HPDE6-E6E7 (cell line): ENCODE measurements at regions not wholly inside any gene's neighbourhood (a gene's known extent, or its start where the extent isn't known, plus 50 kb on each side); places are given as distances from the start of the nearest gene placed in this dataset.
A peak's percentile ranks its signal among the peaks of the same experiment; 100 is the strongest.
"Not testable (repeated sequence)": the region's sequence is repeated elsewhere in the genome, so short reads cannot be mapped to it uniquely, and the experiment has no call there.

ENCODE experiments used
- DNase-seq: peaks from one replicate; pipeline ENCODE4 v3.0.0; 2011; ENCODE audit warnings: missing footprints; ENCODE audit errors: extremely low spot score

DNA sequence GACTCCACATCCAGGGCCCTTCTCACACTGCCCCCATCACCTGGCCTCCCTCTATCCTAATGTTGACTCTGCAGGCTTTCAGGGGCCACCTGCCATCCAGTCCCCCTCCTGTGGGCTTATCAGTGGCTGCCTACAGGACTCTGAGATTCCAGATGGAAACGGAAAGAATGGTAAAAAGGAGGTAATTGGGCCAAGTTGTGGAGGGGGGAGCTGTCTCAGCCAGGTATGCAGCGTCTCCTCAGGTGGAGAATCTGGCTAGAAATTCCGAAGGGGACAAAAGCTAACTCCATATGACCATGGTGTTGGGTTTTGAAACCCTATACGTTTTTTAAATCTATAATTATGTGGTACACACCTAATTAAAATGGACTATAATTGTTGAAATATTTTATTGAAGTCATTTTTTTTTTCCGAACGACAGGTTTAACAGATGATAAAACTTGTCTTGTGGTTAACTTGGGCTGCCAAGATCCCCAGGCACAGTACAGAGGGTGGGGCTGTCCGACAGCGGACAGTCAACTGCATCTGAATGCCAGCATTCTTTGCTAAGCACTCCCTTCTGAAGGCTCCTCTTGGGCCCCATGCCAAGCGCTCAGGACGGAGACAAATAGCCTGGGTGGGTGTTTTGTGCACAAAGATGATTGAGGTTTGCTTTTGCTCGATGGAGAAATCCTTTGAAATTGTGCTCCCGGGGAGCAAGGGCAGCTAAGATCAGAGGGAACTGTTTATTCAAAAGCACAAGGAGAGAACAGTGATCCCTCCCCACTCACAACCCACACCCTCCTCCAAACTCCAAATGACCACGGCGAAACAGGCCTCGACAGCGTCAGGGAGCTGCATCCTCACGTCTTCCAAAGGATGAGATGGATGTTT, 365.6 kb downstream of the BCL11B start:
- peak; percentile 69 for DNase-seq

DNA sequence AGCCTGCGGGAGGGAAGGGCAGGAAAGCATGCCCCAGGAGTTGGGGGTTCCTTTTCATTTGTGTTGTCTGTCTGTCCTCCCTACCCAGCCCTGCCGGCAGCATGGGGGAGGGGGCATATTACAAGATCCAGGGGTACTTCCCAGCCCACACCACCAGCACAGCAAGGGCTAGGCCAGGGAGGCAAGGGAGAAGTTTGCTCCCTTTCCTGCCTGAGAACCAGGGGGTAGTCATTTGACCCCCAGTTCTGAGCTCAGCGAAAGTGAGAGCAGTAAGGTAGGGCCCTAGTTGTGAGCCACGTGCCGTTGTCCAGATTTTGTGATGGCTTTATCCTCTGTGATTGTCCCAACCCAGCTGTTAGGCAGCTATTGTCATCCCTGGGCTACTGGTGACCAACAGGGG, 364.7 kb downstream of the BCL11B start:
- DNase-seq = no peak

DNA sequence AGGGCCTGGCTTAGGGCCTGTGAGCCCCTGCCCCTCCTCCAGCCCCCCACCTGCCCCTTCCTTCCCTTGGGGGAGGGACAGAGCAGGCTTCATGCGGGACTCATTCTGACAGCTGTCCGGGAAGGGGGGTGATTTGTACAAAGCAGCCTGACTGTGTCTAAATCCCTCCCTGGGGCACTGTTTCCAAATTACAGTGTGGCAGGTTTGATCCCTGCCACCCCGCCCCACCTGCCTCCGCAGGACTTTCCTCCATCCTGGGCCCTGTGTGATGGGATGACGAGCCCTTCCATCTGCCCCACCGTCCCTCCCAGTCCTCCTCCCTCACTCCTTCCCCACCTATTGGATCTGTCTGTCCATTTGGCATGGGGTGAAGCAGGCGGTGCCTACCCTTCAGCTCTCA, 363.9 kb downstream of the BCL11B start:
- no peak for DNase-seq

DNA sequence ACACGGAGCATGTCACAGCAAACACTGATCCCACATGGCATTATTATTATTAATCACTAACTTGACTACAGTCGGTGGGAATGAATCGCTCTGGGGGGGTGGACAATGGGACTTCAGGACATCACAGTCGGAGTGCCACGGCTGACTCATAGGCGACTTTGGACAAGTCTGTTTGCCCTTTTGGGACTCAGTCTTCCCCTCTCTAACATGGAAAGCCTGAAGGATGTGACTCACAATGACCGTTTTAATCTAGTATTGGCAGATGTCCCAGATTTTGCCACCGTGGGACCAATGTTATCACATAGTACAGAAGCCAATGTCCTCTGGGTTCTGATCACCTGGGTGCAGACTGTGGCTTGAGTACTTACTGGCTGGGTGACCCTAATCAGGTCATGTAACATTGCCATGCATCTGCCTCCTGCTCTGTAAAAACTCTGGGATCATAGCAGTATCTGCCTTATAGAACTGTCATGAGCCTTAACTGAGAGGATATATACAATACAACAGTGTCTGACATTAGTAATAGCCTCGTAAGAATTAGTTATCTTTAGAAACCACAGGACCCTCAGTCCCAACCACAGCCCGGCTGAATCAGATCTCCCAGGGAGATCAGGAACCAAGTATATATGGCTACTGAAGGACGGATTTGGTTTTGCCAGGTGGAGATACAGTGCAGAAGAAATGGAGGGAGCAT, 362.6 kb downstream of the BCL11B start:
- DNase-seq = peak; percentile 44

DNA sequence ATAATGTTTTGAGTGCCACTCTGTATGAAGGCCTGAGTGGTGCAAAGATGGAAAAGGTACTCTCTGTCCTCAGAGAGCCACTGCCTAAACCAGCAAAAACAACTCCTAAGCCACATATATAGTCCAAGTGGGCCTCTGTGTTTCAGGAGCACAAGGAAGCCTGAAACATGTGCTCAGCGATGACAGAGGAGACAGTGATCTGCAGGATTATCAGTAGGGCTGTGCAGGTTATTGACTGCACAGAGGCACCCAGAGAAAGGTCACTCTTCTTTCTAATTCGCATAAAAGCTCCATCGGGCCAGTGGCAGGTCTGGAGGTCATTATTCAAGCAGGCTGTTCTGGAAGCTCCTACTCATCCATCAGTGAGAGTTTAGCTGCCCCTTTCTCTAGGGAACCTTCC, 361.9 kb downstream of the BCL11B start:
- DNase-seq = no peak

GRCh38 chr14:98912655-98913054, 359.3 kb downstream of the BCL11B start:
- DNase-seq = no peak

GRCh38 chr14:98913967-98914650, 357.9 kb downstream of the BCL11B start:
- DNase-seq = no peak

GRCh38 chr14:98914942-98915341, 357.1 kb downstream of the BCL11B start:
- DNase-seq = no peak

GRCh38 chr14:98915625-98916024, 356.4 kb downstream of the BCL11B start:
- DNase-seq = no peak

DNA sequence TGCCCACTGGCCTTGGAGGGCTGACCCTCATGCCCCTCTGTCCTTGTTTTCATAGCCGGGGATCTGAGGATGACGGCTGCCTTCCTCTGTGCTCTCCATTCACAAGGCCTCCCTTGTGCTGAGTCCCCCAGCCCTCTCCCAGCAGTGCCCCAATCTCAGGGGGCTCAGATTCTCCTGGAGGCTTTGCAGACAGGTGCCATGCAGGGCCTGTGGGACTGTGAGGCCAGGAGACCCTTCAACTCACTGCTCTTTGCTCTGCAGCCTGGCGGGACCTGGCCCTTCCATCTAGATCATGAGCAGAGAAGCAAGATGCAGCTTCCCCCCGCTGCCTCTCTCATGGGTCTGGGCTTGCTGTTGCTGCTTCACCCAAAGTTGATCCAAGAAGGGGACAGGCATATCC, 356.0 kb downstream of the BCL11B start:
- no peak for DNase-seq

DNA sequence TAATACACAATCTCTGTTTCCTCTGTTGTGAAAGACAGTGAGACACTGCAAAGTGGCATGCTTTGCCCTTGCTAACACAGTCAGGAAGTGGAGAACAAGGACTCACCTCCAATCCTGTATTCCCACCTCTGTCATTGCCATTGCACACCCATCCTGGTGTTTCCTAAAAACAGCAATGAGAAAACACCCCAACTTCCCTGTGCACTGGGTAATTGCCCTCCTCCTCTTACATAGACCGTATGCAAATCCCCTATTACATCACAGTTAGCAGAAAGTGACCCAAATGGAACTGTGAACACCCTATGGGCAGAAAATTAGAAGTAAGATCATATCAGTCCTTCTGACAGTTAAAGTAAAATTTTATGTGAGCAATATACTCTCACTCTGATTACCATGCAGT, 355.5 kb downstream of the BCL11B start:
- DNase-seq = no peak

GRCh38 chr14:98919434-98919833, 352.6 kb downstream of the BCL11B start:
- DNase-seq = no peak

DNA sequence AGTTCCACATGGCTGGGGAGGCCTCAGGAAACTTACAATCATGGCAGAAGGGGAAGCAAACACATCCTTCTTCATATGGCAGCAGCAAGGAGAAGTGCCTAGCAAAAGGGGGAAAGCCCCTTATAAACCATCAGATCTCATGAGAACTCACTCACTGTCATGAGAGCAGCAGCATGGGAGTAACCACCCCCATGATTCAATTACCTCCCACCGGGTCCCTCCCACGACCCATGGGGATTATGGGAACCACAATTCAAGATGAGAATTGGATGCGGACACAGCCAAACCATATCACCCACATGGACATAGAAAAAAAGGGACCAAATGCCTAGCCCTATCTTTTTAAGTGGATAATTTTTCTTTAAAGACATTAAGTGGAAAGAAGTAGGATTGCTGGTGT, 350.7 kb downstream of the BCL11B start:
- not testable (repeated sequence) for DNase-seq

- DNase-seq = no peak
These were observed 348.4 kb downstream of the BCL11B start for GRCh38 chr14:98923596-98923995.

DNA sequence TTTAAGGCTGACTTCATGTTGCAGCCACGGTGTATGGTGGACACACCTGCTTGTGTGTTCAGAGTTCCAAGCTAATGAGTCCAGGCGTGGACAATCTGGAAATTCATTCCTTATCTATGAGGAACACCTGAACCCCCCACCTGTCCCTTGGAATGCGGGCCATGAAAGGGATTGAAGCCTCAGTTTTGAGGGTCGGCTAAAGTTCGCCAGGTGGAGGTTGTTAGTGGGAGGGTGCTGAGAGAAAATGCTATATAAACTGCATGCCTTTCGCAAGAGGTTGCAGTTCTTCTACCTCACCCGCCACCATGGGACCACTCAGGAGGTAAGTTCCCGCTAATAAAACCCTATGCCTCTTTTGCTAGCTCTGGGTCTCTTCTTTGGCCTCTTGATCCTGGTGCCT, 348.0 kb downstream of the BCL11B start:
- DNase-seq = no peak

DNA sequence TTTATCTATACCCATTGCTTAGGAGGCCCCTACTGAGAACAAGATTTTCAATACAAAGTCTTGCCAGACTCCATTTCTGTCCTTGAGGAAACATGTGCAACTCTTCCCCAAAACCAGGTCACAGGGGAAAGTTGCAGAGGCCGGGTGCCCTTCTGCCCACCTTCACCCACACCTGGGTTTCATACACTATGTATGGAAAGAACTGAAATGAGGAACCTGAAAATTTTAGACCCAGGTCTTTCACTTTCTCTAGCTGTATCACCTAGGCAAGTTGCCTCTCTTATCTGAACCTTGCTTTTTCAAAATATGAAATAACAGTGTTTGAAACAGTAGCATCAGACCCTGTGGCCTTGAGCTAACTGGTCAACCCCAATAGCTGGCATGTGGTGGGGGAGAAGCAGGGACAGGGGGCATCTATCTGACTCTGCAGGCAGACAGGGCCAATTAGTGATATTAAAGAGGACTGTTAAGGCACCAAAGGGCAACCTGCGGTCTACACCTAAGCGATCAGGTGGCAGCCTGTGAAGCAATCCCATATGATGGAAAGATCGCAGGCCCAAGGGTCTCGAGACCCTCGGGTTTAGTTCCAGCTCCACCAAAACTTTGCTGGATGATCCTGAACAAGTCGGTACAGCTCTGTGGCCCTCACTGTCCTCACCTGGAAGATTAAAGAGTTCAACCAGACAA, 346.5 kb downstream of the BCL11B start:
- DNase-seq = no peak

GRCh38 chr14:98926146-98926545, 345.9 kb downstream of the BCL11B start:
- no peak for DNase-seq

DNA sequence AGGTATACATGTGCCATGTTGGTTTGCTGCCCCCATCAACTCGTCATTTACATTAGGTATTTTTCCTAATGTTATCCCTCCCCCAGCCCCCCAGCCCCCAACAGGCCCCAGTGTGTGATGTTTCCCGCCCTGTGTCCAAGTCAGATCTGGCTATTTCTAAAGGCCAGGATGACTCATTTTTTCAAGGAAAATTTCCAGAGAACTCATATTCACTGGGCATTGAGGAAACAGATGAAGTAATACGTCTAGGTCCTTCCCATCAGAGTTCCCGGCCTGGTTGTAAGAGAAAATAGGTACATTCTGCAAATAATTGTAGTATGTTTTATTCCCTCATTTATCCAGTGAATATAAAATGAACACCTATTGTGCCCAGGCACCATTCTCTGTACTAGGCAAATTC, 345.2 kb downstream of the BCL11B start:
- no peak for DNase-seq

DNA sequence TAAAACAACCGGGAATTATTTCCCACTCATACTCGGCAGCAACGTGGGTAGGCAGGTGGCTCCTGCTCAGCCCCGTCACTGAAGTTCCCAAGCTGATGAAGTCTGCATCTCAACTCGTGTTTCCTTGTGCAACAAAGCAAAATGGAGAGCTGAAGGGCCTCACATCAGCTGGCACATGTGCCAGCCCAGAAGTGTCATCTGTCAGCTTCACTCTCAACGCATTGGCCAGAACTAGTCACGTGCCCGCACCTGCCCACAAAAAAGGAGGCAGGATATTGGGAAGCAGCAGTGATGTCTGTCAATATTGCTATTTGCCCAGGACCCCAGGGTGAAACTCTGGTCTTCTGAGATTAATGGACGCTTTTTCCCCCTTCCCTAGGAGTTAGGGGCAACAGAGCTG, 344.0 kb downstream of the BCL11B start:
- no peak for DNase-seq

DNA sequence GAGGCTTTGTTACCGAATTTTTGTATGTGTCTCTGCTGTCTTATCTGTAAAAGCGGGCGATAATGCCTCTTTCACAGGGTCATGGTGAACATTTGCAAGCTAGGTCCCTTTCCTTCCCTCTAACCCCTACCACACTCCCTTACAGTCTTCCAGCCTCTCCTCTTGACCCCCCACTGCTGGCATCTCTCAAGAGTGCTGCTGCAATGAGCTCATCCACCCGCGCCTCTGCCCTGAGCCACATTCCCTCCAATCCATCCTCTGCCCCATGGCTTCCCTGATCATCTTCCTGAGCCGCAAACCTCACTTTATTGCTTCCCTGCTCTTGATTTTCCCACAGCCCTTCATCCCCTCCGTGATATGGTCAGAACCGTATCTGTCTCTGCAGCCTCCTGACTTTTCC, 343.6 kb downstream of the BCL11B start:
- no peak for DNase-seq

GRCh38 chr14:98931126-98931525, 340.9 kb downstream of the BCL11B start:
- DNase-seq = no peak

GRCh38 chr14:98931911-98932310, 340.1 kb downstream of the BCL11B start:
- no peak for DNase-seq
